Endothelial cell of umbilical vein (primary cell): ENCODE measurements at regions not wholly inside any gene's neighbourhood (a gene's known extent, or its start where the extent isn't known, plus 50 kb on each side); places are given as distances from the start of the nearest gene placed in this dataset.

Source experiments
- BruUV-seq: library from RNA; stranded (reverse); fragments of 400-500 nt; replicated peaks from 2 replicates; lab custom pipeline; 2021; lab: Mats Ljungman, UMichigan
- CTCF ChIA-PET: fragments of 300-600, 350-600 bp; sonication (Branson Sonifier 250); formaldehyde crosslinking; loops from one replicate; lab custom pipeline; 2021; ENCODE audit warnings: antibody characterized with exemption, inconsistent platforms; lab: Charles Lee
- POLR2A ChIA-PET: fragments of 300-600, 350-600 bp; sonication (Branson Sonifier 250); formaldehyde crosslinking; loops from one replicate; lab custom pipeline; 2021; ENCODE audit warnings: antibody characterized with exemption, inconsistent platforms; lab: Charles Lee
- DNase-seq: peaks from one replicate; pipeline ENCODE4 v3.0.0-alpha.2; 2011; ENCODE audit warnings: low read depth, low spot score
- FAIRE-seq: peaks from 2 replicates; lab custom pipeline; 2011; peaks lifted over from hg19 to GRCh38; lab: Jason Lieb, UNC
- H2AFZ ChIP-seq: 2 replicates; pipeline ENCODE4 v1.6.0; 2012; ENCODE audit warnings: low read depth, low read length, control low read depth, inconsistent platforms
- H3K27ac ChIP-seq: 2 replicates; pipeline ENCODE4 v1.5.1; 2011; ENCODE audit warnings: low read depth, mild to moderate bottlenecking, control low read depth, low read length, moderate library complexity; ENCODE audit not compliant: insufficient read depth
- H3K27me3 ChIP-seq, 2 experiments: 2 replicates each; pipeline versions ENCODE4 v1.6.0 to v1.6.1; 2011; ENCODE audit warnings: low read length in 2 of 2, mixed read lengths in 1 of 2; ENCODE audit not compliant: control insufficient read depth in 2 of 2, insufficient read depth in 2 of 2
- H3K36me3 ChIP-seq, 2 experiments: 2 replicates in 1 of 2; 3 replicates in 1 of 2; pipeline ENCODE4 v1.5.1; 2011; ENCODE audit warnings: low read length in 2 of 2, mild to moderate bottlenecking in 1 of 2, moderate library complexity in 1 of 2; ENCODE audit not compliant: control insufficient read depth in 2 of 2, insufficient read depth in 2 of 2; ENCODE audit errors: extremely low read depth in 1 of 2
- H3K4me1 ChIP-seq: 3 replicates; pipeline ENCODE4 v1.5.1; 2011; ENCODE audit warnings: mild to moderate bottlenecking, low read length; ENCODE audit not compliant: control insufficient read depth, insufficient read depth; ENCODE audit errors: extremely low read depth
- H3K4me2 ChIP-seq: 2 replicates; pipeline ENCODE4 v1.6.1; 2011; ENCODE audit warnings: low read length, control low read depth, mixed read lengths; ENCODE audit not compliant: insufficient read depth
- H3K4me3 ChIP-seq, 3 experiments: fragments of 200-600 bp in 1 of 3; sonication (generic), shearing (Covaris generic) in 1 of 3; replicated peaks in 1 of 3; 2 replicates each; pipeline ENCODE4 v1.5.1; 2011 to 2016; ENCODE audit warnings: control low read depth in 3 of 3, low read length in 3 of 3, mild to moderate bottlenecking in 2 of 3, inconsistent platforms in 1 of 3, low read depth in 1 of 3, moderate library complexity in 1 of 3; ENCODE audit not compliant: insufficient read depth in 1 of 3
- H3K79me2 ChIP-seq: 2 replicates; pipeline ENCODE4 v1.6.0; 2012; ENCODE audit warnings: low read length, inconsistent platforms; ENCODE audit not compliant: control insufficient read depth, insufficient read depth
- H3K9ac ChIP-seq: replicated peaks from 2 replicates; pipeline ENCODE3; 2011; ENCODE audit warnings: low read length, control low read depth; ENCODE audit not compliant: insufficient read depth; ENCODE audit errors: extremely low read depth
- H3K9me1 ChIP-seq: replicated peaks from 3 replicates; pipeline ENCODE4 v1.6.0; 2011; ENCODE audit warnings: mild to moderate bottlenecking, low read length; ENCODE audit not compliant: control insufficient read depth, insufficient read depth; ENCODE audit errors: extremely low read depth
- H3K9me3 ChIP-seq: replicated peaks from 2 replicates; pipeline ENCODE4 v1.5.1; 2012; ENCODE audit warnings: low read length, inconsistent platforms; ENCODE audit not compliant: control insufficient read depth, insufficient read depth
- H4K20me1 ChIP-seq: replicated peaks from 2 replicates; pipeline ENCODE3; 2011; ENCODE audit warnings: mild to moderate bottlenecking, low read length; ENCODE audit not compliant: control insufficient read depth, insufficient read depth; ENCODE audit errors: extremely low read depth
- EZH2 ChIP-seq: IDR thresholded peaks from 2 replicates; pipeline ENCODE4 v1.6.1; 2012; ENCODE audit warnings: borderline replicate concordance, low read depth, mild to moderate bottlenecking, moderate library complexity, low read length, inconsistent platforms; ENCODE audit not compliant: severe bottlenecking
- FOS ChIP-seq: IDR thresholded peaks from 2 replicates; pipeline ENCODE4 v1.6.1; 2011; ENCODE audit warnings: mild to moderate bottlenecking, low read length, moderate library complexity, borderline replicate concordance; ENCODE audit not compliant: insufficient read depth
- GATA2 ChIP-seq: IDR thresholded peaks from 2 replicates; pipeline ENCODE4 v1.7.0; 2011; ENCODE audit warnings: low read depth, mild to moderate bottlenecking, moderate library complexity, mixed read lengths, low read length; ENCODE audit not compliant: insufficient read length, insufficient read depth
- JUN ChIP-seq: IDR thresholded peaks from 2 replicates; pipeline ENCODE4 v1.6.1; 2011; ENCODE audit warnings: borderline replicate concordance, low read depth; ENCODE audit not compliant: insufficient read length, insufficient read depth
- MYC ChIP-seq: IDR thresholded peaks from one replicate; pipeline ENCODE4 v1.6.1; 2011; ENCODE audit warnings: mild to moderate bottlenecking, low read depth, low read length
- POLR2A ChIP-seq: IDR thresholded peaks from 2 replicates; pipeline ENCODE4 v1.6.1; 2012; ENCODE audit warnings: low read depth, mild to moderate bottlenecking, control low read depth, low read length
- POLR2AphosphoS5 ChIP-seq: IDR thresholded peaks from 2 replicates; pipeline ENCODE4 v1.6.1; 2012; ENCODE audit warnings: low read depth, mild to moderate bottlenecking, control low read depth, low read length, moderate library complexity; ENCODE audit not compliant: insufficient read depth
- dilution Hi-C: fragments of 300-500 bp; cut with MboI; formaldehyde crosslinking; loops from one replicate; pipeline ENCODE4 v1.15.0; 2019; ENCODE audit warnings: low sequenced_read_pairs; ENCODE audit not compliant: extremely low pct_ligation_motif_present
- intact Hi-C: fragments of 100-400 bp; cut with micrococcal nuclease; formaldehyde crosslinking; loops from one replicate; pipeline ENCODE4 v1.10.0; 2022
- TF ChIP-seq, protein P1 (sequence below): IDR thresholded peaks from 2 replicates; pipeline ENCODE4 v1.6.1; 2011; ENCODE audit not compliant: insufficient read depth, insufficient read length
- TF ChIP-seq, protein P2 (sequence below), 2 donors: IDR thresholded peaks; 1 replicate in 1 of 2; 2 replicates in 1 of 2; pipeline ENCODE4 v1.5.1; 2011; ENCODE audit warnings: low read length in 2 of 2, mild to moderate bottlenecking in 2 of 2, moderate library complexity in 2 of 2, control low read depth in 1 of 2, inconsistent platforms in 1 of 2, low read depth in 1 of 2; ENCODE audit not compliant: insufficient read depth in 1 of 2; ENCODE audit errors: extremely low read depth in 1 of 2

DNA sequence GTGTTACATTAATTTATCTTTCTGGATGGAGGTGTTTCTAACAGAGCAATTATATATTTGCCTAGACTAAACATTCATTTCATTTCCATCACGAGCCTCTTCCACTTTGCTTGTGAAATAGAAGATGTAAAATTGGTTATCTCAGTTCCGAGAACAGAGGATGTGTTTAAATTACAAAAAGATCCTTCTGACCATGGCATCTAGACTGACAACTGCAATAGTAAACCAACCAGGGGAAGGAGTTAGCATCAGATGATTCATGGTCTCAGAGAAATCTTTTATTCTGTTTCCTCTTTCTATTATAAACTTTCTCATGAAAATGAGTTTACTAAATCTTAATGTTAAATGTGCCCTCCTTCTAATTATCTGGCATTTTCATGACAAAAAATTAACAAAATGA is 149.8 kb upstream of the WDR11 start:
- H3K9me1 ChIP-seq = no peaks in the 10 kb centered on the region
- dilution Hi-C loops (no loop called here), intact Hi-C loops (no loop called here)
- no peak overlapping the region for H2AFZ ChIP-seq
- no peak overlapping the region for H3K4me2 ChIP-seq
- TF ChIP-seq MYC (no peak), EZH2 (no peak), JUN (no peak), POLR2A (no peak), GATA2 (no peak), FOS (no peak), POLR2AphosphoS5 (no peak)
- TF ChIP-seq, protein P1, sequence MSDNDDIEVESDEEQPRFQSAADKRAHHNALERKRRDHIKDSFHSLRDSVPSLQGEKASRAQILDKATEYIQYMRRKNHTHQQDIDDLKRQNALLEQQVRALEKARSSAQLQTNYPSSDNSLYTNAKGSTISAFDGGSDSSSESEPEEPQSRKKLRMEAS = no peak
- TF ChIP-seq, protein P2, sequence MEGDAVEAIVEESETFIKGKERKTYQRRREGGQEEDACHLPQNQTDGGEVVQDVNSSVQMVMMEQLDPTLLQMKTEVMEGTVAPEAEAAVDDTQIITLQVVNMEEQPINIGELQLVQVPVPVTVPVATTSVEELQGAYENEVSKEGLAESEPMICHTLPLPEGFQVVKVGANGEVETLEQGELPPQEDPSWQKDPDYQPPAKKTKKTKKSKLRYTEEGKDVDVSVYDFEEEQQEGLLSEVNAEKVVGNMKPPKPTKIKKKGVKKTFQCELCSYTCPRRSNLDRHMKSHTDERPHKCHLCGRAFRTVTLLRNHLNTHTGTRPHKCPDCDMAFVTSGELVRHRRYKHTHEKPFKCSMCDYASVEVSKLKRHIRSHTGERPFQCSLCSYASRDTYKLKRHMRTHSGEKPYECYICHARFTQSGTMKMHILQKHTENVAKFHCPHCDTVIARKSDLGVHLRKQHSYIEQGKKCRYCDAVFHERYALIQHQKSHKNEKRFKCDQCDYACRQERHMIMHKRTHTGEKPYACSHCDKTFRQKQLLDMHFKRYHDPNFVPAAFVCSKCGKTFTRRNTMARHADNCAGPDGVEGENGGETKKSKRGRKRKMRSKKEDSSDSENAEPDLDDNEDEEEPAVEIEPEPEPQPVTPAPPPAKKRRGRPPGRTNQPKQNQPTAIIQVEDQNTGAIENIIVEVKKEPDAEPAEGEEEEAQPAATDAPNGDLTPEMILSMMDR (IDR thresholded peaks at IDR 0.05; ENCODE audit: extremely low read depth in 1 of 2, insufficient read depth in 1 of 2, low read depth in 1 of 2, low read length in 2 of 2) = no peak
- no peaks in the 10 kb centered on the region for H3K36me3 ChIP-seq
- FAIRE-seq (no peak), DNase-seq (no peak)
- no peaks in the 10 kb centered on the region for H3K27me3 ChIP-seq
- no peak overlapping the region for H3K4me3 ChIP-seq
- no peak overlapping the region for H3K9ac ChIP-seq
- no peaks in the 10 kb centered on the region for H3K79me2 ChIP-seq
- no peaks in the 10 kb centered on the region for H3K4me1 ChIP-seq
- no peak overlapping the region for H3K27ac ChIP-seq
- ChIA-PET POLR2A (no interaction called here), CTCF (no interaction called here)
- H4K20me1 ChIP-seq = no peaks in the 10 kb centered on the region
- no TSS peak for BruUV-seq
- H3K9me3 ChIP-seq = no peaks in the 10 kb centered on the region
